WTC11 (cell line): ENCODE measurements at regions not wholly inside any gene's neighbourhood (a gene's known extent, or its start where the extent isn't known, plus 50 kb on each side); places are given as distances from the start of the nearest gene placed in this dataset.
A peak's percentile ranks its signal among the peaks of the same experiment; 100 is the strongest.

Experiments
- ATAC-seq: fragments of 200-7000 bp; cut with Tn5 transposase; 2 replicates; pipeline ENCODE4 v1.10.0; 2021; ENCODE audit warnings: mild to moderate bottlenecking, moderate library complexity
- CTCF ChIA-PET: fragments of 300-600 bp; sonication (Branson Sonifier 250); formaldehyde crosslinking; loops from one replicate; lab custom pipeline; 2021; ENCODE audit warnings: antibody characterized with exemption; lab: Charles Lee
- POLR2A ChIA-PET: fragments of 350-600 bp; sonication (Branson Sonifier 250); formaldehyde crosslinking; loops from one replicate; lab custom pipeline; 2021; ENCODE audit warnings: antibody characterized with exemption; lab: Charles Lee
- DNase-seq: peaks from one replicate; pipeline ENCODE4 v3.0.0; 2021; ENCODE audit warnings: low spot score
- H3K27ac Mint-ChIP-seq: 2 replicates; pipeline ENCODE4 v1.8.0; 2021; ENCODE audit warnings: mixed read lengths
- H3K27me3 Mint-ChIP-seq: 2 replicates; pipeline ENCODE4 v1.8.0; 2021; ENCODE audit warnings: low read depth, mild to moderate bottlenecking, moderate library complexity, mixed read lengths
- H3K36me3 Mint-ChIP-seq: 2 replicates; pipeline ENCODE4 v1.8.0; 2021; ENCODE audit warnings: mixed read lengths
- H3K4me1 Mint-ChIP-seq: 2 replicates; pipeline ENCODE4 v1.8.0; 2022; ENCODE audit warnings: mixed read lengths
- H3K4me3 Mint-ChIP-seq: 2 replicates; pipeline ENCODE4 v1.8.0; 2021; ENCODE audit warnings: mild to moderate bottlenecking, moderate library complexity, mixed read lengths
- H3K9me3 Mint-ChIP-seq: 2 replicates; pipeline ENCODE4 v1.8.0; 2021; ENCODE audit warnings: mixed read lengths
- ATF1 ChIP-seq: sonication (generic); formaldehyde crosslinking; IDR thresholded peaks from 2 replicates; pipeline ENCODE4 v1.8.1; 2023; ENCODE audit warnings: mild to moderate bottlenecking, moderate library complexity, missing genetic modification reagents
- CBFB ChIP-seq: sonication (generic); formaldehyde crosslinking; IDR thresholded peaks from 2 replicates; pipeline ENCODE4 v1.8.1; 2022; ENCODE audit warnings: mild to moderate bottlenecking, low read depth, missing genetic modification reagents
- CREB1 ChIP-seq: sonication (generic); formaldehyde crosslinking; IDR thresholded peaks from 2 replicates; pipeline ENCODE4 v1.8.0; 2023; ENCODE audit warnings: mild to moderate bottlenecking, missing genetic modification reagents
- FOXP1 ChIP-seq: sonication (generic); formaldehyde crosslinking; IDR thresholded peaks from 2 replicates; pipeline ENCODE4 v1.8.0; 2022; ENCODE audit warnings: missing genetic modification reagents, mild to moderate bottlenecking, moderate library complexity, borderline replicate concordance
- NR3C1 ChIP-seq: sonication (generic); formaldehyde crosslinking; conservative IDR thresholded peaks from 2 replicates; pipeline ENCODE4 v1.8.1; 2023; ENCODE audit warnings: low read depth, mild to moderate bottlenecking, missing genetic modification reagents
- PRRX2 ChIP-seq: fragments of 250-450 bp; sonication (Bioruptor Pico); IDR thresholded peaks from 2 replicates; pipeline ENCODE4 v1.8.0; 2021; ENCODE audit warnings: mild to moderate bottlenecking
- SMAD3 ChIP-seq: sonication (generic); formaldehyde crosslinking; IDR thresholded peaks from 2 replicates; pipeline ENCODE4 v1.8.0; 2022; ENCODE audit warnings: missing genetic modification reagents, mild to moderate bottlenecking, borderline replicate concordance
- TCF7 ChIP-seq: sonication (generic); formaldehyde crosslinking; IDR thresholded peaks from 2 replicates; pipeline ENCODE4 v1.8.0; 2022; ENCODE audit warnings: mild to moderate bottlenecking, low read depth, missing genetic modification reagents, moderate library complexity
- TEAD1 ChIP-seq: sonication (generic); formaldehyde crosslinking; IDR thresholded peaks from 2 replicates; pipeline ENCODE4 v1.8.0; 2022; ENCODE audit warnings: mild to moderate bottlenecking, missing genetic modification reagents
- TEAD4 ChIP-seq: sonication (generic); formaldehyde crosslinking; IDR thresholded peaks from 2 replicates; pipeline ENCODE4 v1.8.0; 2022; ENCODE audit warnings: mild to moderate bottlenecking, missing genetic modification reagents
- ZNF219 ChIP-seq: sonication (generic); formaldehyde crosslinking; IDR thresholded peaks from 2 replicates; pipeline ENCODE4 v1.8.0; 2023; ENCODE audit warnings: missing genetic modification reagents, mild to moderate bottlenecking, borderline replicate concordance
- ZNF263 ChIP-seq: sonication (generic); formaldehyde crosslinking; IDR thresholded peaks from 2 replicates; pipeline ENCODE4 v1.8.1; 2022; ENCODE audit warnings: low read depth, mild to moderate bottlenecking, moderate library complexity, missing genetic modification reagents
- ZNF416 ChIP-seq: fragments of 250-450 bp; sonication (Bioruptor Pico); IDR thresholded peaks from 2 replicates; pipeline ENCODE4 v1.9.0; 2021; ENCODE audit warnings: mild to moderate bottlenecking, inconsistent platforms
- ZNF423 ChIP-seq: fragments of 250-450 bp; sonication (Bioruptor Pico); IDR thresholded peaks from 2 replicates; pipeline ENCODE4 v2.1.2; 2022; ENCODE audit warnings: mild to moderate bottlenecking, moderate library complexity
- ZNF671 ChIP-seq: fragments of 250-450 bp; sonication (Bioruptor Pico); IDR thresholded peaks from 2 replicates; pipeline ENCODE4 v1.8.0; 2021; ENCODE audit warnings: mild to moderate bottlenecking
- TF ChIP-seq, protein P1 (sequence below): fragments of 250-450 bp; sonication (Bioruptor Pico); IDR thresholded peaks from 2 replicates; pipeline ENCODE4 v1.9.0; 2021; ENCODE audit warnings: mild to moderate bottlenecking, borderline replicate concordance
- TF ChIP-seq, protein P2 (sequence below): fragments of 250-450 bp; sonication (Bioruptor Pico); IDR thresholded peaks from 2 replicates; pipeline ENCODE4 v1.9.0; 2021; ENCODE audit warnings: moderate library complexity, mild to moderate bottlenecking, inconsistent platforms, borderline replicate concordance
- TF ChIP-seq, protein P3 (sequence below): fragments of 200-600 bp; IDR thresholded peaks from 2 replicates; pipeline ENCODE4 v1.8.0; 2022; ENCODE audit warnings: antibody characterized with exemption
- TF ChIP-seq, protein P4 (sequence below): sonication (generic); formaldehyde crosslinking; IDR thresholded peaks from 2 replicates; pipeline ENCODE4 v1.8.0; 2022; ENCODE audit warnings: mild to moderate bottlenecking, missing genetic modification reagents
- TF ChIP-seq, protein P5 (sequence below): sonication (generic); formaldehyde crosslinking; IDR thresholded peaks from 2 replicates; pipeline ENCODE4 v1.8.1; 2022; ENCODE audit warnings: low read depth, missing genetic modification reagents, borderline replicate concordance
- TF ChIP-seq, protein P6 (sequence below): sonication (generic); formaldehyde crosslinking; IDR thresholded peaks from 2 replicates; pipeline ENCODE4 v1.8.1; 2023; ENCODE audit warnings: mild to moderate bottlenecking, missing genetic modification reagents, moderate library complexity
- TF ChIP-seq, protein P7 (sequence below): sonication (generic); formaldehyde crosslinking; IDR thresholded peaks from 2 replicates; pipeline ENCODE4 v1.8.1; 2022; ENCODE audit warnings: mild to moderate bottlenecking, moderate library complexity, missing genetic modification reagents

DNA sequence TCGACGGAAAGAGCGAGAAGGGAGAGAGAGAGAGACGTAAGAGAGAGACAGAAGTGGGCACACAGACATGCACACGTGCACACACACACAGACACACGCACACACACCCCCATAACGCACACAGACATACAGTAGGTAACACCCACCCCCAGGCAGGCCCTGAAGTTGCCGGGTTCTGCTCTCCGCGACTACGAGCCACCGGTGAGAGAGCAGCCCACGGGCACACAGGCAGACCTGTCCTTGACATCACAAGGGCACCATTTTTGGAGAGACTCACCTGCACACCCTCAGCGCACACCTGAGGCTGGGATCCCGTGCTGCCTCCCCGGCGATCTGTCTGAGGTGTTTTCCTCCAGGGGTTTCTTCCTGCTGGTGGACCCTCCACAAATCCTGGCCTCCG, 1171.0 kb upstream of the PCDH10 start (continued):
- TF ChIP-seq NR3C1 (CRISPR knock-in tag) = no peak
- no peak for TF ChIP-seq TCF7 (CRISPR knock-in tag)
- TF ChIP-seq, all 79 proteins: peak for 0

DNA sequence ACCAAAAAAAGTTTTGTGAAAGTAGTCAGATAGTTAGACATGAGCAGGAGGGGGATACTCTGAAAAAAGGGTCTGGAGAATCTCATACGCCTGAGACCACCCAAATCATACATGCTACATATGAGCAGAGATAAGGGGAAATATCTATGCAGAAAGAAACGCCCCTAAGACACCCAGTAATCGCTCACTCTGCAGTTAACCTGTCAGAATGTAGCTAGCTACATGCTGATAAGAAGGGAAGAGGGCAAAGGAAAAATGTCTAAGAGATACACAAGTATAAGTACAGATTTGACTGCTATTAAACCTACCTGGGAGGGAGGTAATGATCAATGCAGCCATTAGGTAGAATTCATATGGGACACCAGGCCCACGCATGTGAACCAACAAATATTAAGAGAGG, 1159.5 kb upstream of the PCDH10 start:
- DNase-seq (no peak), ATAC-seq (no peak)
- H3K4me1 Mint-ChIP-seq = peaks cover 18% of the 10 kb centered on the region
- H3K27ac Mint-ChIP-seq = 0 out of 2 replicates have a peak overlapping the region, but pooled peaks have one; percentile 16
- peaks cover 8% of the 10 kb centered on the region for H3K36me3 Mint-ChIP-seq
- ChIA-PET CTCF (no interaction called here), POLR2A (no interaction called here)
- H3K27me3 Mint-ChIP-seq = no peaks in the 10 kb centered on the region
- no peak overlapping the region for H3K4me3 Mint-ChIP-seq
- no peak for TF ChIP-seq CBFB
- TF ChIP-seq TEAD4 = no peak
- no peak for TF ChIP-seq ZNF423
- TF ChIP-seq, protein P1, sequence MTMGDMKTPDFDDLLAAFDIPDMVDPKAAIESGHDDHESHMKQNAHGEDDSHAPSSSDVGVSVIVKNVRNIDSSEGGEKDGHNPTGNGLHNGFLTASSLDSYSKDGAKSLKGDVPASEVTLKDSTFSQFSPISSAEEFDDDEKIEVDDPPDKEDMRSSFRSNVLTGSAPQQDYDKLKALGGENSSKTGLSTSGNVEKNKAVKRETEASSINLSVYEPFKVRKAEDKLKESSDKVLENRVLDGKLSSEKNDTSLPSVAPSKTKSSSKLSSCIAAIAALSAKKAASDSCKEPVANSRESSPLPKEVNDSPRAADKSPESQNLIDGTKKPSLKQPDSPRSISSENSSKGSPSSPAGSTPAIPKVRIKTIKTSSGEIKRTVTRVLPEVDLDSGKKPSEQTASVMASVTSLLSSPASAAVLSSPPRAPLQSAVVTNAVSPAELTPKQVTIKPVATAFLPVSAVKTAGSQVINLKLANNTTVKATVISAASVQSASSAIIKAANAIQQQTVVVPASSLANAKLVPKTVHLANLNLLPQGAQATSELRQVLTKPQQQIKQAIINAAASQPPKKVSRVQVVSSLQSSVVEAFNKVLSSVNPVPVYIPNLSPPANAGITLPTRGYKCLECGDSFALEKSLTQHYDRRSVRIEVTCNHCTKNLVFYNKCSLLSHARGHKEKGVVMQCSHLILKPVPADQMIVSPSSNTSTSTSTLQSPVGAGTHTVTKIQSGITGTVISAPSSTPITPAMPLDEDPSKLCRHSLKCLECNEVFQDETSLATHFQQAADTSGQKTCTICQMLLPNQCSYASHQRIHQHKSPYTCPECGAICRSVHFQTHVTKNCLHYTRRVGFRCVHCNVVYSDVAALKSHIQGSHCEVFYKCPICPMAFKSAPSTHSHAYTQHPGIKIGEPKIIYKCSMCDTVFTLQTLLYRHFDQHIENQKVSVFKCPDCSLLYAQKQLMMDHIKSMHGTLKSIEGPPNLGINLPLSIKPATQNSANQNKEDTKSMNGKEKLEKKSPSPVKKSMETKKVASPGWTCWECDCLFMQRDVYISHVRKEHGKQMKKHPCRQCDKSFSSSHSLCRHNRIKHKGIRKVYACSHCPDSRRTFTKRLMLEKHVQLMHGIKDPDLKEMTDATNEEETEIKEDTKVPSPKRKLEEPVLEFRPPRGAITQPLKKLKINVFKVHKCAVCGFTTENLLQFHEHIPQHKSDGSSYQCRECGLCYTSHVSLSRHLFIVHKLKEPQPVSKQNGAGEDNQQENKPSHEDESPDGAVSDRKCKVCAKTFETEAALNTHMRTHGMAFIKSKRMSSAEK = no peak
- no peak for TF ChIP-seq TEAD1
- TF ChIP-seq, protein P2, sequence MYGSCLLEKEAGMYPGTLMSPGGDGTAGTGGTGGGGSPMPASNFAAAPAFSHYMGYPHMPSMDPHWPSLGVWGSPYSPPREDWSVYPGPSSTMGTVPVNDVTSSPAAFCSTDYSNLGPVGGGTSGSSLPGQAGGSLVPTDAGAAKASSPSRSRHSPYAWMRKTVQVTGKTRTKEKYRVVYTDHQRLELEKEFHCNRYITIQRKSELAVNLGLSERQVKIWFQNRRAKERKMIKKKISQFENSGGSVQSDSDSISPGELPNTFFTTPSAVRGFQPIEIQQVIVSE (CRISPR knock-in tag) = no peak
- TF ChIP-seq, protein P3, sequence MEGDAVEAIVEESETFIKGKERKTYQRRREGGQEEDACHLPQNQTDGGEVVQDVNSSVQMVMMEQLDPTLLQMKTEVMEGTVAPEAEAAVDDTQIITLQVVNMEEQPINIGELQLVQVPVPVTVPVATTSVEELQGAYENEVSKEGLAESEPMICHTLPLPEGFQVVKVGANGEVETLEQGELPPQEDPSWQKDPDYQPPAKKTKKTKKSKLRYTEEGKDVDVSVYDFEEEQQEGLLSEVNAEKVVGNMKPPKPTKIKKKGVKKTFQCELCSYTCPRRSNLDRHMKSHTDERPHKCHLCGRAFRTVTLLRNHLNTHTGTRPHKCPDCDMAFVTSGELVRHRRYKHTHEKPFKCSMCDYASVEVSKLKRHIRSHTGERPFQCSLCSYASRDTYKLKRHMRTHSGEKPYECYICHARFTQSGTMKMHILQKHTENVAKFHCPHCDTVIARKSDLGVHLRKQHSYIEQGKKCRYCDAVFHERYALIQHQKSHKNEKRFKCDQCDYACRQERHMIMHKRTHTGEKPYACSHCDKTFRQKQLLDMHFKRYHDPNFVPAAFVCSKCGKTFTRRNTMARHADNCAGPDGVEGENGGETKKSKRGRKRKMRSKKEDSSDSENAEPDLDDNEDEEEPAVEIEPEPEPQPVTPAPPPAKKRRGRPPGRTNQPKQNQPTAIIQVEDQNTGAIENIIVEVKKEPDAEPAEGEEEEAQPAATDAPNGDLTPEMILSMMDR = no peak
- no peak for TF ChIP-seq CREB1 (CRISPR knock-in tag)
- TF ChIP-seq, protein P4, sequence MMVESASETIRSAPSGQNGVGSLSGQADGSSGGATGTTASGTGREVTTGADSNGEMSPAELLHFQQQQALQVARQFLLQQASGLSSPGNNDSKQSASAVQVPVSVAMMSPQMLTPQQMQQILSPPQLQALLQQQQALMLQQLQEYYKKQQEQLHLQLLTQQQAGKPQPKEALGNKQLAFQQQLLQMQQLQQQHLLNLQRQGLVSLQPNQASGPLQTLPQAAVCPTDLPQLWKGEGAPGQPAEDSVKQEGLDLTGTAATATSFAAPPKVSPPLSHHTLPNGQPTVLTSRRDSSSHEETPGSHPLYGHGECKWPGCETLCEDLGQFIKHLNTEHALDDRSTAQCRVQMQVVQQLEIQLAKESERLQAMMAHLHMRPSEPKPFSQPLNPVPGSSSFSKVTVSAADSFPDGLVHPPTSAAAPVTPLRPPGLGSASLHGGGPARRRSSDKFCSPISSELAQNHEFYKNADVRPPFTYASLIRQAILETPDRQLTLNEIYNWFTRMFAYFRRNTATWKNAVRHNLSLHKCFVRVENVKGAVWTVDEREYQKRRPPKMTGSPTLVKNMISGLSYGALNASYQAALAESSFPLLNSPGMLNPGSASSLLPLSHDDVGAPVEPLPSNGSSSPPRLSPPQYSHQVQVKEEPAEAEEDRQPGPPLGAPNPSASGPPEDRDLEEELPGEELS (CRISPR knock-in tag) = no peak
- TF ChIP-seq SMAD3 (CRISPR knock-in tag) = no peak
- no peak for TF ChIP-seq PRRX2 (CRISPR knock-in tag)
- TF ChIP-seq, protein P5, sequence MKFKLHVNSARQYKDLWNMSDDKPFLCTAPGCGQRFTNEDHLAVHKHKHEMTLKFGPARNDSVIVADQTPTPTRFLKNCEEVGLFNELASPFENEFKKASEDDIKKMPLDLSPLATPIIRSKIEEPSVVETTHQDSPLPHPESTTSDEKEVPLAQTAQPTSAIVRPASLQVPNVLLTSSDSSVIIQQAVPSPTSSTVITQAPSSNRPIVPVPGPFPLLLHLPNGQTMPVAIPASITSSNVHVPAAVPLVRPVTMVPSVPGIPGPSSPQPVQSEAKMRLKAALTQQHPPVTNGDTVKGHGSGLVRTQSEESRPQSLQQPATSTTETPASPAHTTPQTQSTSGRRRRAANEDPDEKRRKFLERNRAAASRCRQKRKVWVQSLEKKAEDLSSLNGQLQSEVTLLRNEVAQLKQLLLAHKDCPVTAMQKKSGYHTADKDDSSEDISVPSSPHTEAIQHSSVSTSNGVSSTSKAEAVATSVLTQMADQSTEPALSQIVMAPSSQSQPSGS (CRISPR knock-in tag) = no peak
- peaks cover 19% of the 10 kb centered on the region for H3K9me3 Mint-ChIP-seq

DNA sequence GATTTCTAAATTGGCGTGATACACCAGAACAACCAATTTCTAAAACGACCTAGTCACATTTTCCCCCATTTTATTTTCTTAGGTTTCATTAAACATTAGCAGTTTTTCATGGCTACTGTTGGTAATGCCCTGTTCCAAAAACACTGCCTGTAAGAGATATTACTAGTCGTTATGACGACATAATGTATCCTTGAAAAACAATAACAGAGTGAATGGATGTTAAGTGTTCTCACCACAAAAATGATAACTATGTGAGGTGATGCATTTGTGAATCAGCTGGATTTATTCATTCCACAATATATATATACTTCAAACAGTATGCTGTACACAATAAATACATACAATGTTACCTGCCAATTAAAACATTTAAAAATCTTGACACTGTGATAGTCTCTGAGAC, 1147.6 kb upstream of the PCDH10 start:
- no peak for ATAC-seq
- H3K36me3 Mint-ChIP-seq = no peaks in the 10 kb centered on the region
- ChIA-PET POLR2A (no interaction called here), CTCF (no interaction called here)
- no peak overlapping the region for H3K4me3 Mint-ChIP-seq
- no peak for DNase-seq
- 0 out of 2 replicates have a peak, but pooled peaks cover 6% of the 10 kb centered on the region for H3K9me3 Mint-ChIP-seq
- H3K4me1 Mint-ChIP-seq = peaks cover 9% of the 10 kb centered on the region
- H3K27ac Mint-ChIP-seq = no peak overlapping the region
- no peaks in the 10 kb centered on the region for H3K27me3 Mint-ChIP-seq
- TF ChIP-seq ZNF263 (no peak), ZNF219 (CRISPR knock-in tag) (no peak), ATF1 (no peak), ZNF671 (CRISPR knock-in tag) (no peak), FOXP1 (no peak), ZNF416 (CRISPR knock-in tag) (no peak)
- TF ChIP-seq, protein P6, sequence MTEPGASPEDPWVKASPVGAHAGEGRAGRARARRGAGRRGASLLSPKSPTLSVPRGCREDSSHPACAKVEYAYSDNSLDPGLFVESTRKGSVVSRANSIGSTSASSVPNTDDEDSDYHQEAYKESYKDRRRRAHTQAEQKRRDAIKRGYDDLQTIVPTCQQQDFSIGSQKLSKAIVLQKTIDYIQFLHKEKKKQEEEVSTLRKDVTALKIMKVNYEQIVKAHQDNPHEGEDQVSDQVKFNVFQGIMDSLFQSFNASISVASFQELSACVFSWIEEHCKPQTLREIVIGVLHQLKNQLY (CRISPR knock-in tag) = no peak
- TF ChIP-seq, protein P5 (CRISPR knock-in tag) = no peak
- TF ChIP-seq, protein P7, sequence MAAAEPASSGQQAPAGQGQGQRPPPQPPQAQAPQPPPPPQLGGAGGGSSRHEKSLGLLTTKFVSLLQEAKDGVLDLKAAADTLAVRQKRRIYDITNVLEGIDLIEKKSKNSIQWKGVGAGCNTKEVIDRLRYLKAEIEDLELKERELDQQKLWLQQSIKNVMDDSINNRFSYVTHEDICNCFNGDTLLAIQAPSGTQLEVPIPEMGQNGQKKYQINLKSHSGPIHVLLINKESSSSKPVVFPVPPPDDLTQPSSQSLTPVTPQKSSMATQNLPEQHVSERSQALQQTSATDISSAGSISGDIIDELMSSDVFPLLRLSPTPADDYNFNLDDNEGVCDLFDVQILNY (CRISPR knock-in tag) = no peak
